GM23338 (cell line): ENCODE measurements at regions not wholly inside any gene's neighbourhood (a gene's known extent, or its start where the extent isn't known, plus 50 kb on each side); places are given as distances from the start of the nearest gene placed in this dataset.
A peak's percentile ranks its signal among the peaks of the same experiment; 100 is the strongest.
"Not testable (repeated sequence)": the region's sequence is repeated elsewhere in the genome, so short reads cannot be mapped to it uniquely, and the experiment has no call there.

Source experiments
- ATAC-seq: fragments of 200-7000 bp; cut with Tn5 transposase; 3 replicates; pipeline ENCODE4 v1.9.1; 2020
- DNase-seq: peaks from one replicate; pipeline ENCODE4 v3.0.0-alpha.2; 2015; ENCODE audit warnings: low spot score
- H2AFZ ChIP-seq: fragments of 200-600 bp; sonication (generic); 2 replicates; pipeline ENCODE4 v1.8.0; 2016; ENCODE audit warnings: antibody characterized with exemption, mild to moderate bottlenecking, moderate library complexity
- H3F3A ChIP-seq: fragments of 200-600 bp; sonication (generic); replicated peaks from 2 replicates; pipeline ENCODE4 v1.8.0; 2017; ENCODE audit warnings: antibody characterized with exemption, mixed run types, low read depth
- H3K27ac ChIP-seq: fragments of 200-600 bp; sonication (generic); 2 replicates; pipeline ENCODE4 v1.6.1; 2016; ENCODE audit warnings: low read depth
- H3K27me3 ChIP-seq: fragments of 200-600 bp; sonication (generic); 2 replicates; pipeline ENCODE4 v1.8.0; 2016; ENCODE audit warnings: mild to moderate bottlenecking, mixed run types, moderate library complexity; ENCODE audit not compliant: insufficient read depth
- H3K36me3 ChIP-seq: fragments of 200-600 bp; sonication (generic); 2 replicates; pipeline ENCODE4 v1.8.0; 2016; ENCODE audit warnings: mild to moderate bottlenecking; ENCODE audit not compliant: insufficient read depth
- H3K4me1 ChIP-seq: fragments of 200-600 bp; sonication (generic); 2 replicates; pipeline ENCODE4 v1.8.0; 2016; ENCODE audit warnings: mild to moderate bottlenecking, moderate library complexity; ENCODE audit not compliant: insufficient read depth
- H3K4me2 ChIP-seq: fragments of 200-600 bp; sonication (generic); 2 replicates; pipeline ENCODE4 v1.7.1; 2017; ENCODE audit warnings: mixed run types
- H3K4me3 ChIP-seq: fragments of 200-600 bp; sonication (generic); 2 replicates; pipeline ENCODE4 v1.6.1; 2016; ENCODE audit warnings: mixed run types
- H3K79me2 ChIP-seq: fragments of 200-600 bp; sonication (generic); replicated peaks from 2 replicates; pipeline ENCODE4 v1.8.0; 2017; ENCODE audit warnings: mild to moderate bottlenecking; ENCODE audit not compliant: insufficient read depth
- H3K9me2 ChIP-seq: fragments of 200-600 bp; sonication (generic); 2 replicates; pipeline ENCODE4 v1.8.0; 2017; ENCODE audit not compliant: insufficient read depth
- H4K20me1 ChIP-seq: fragments of 200-600 bp; sonication (generic); replicated peaks from 2 replicates; pipeline ENCODE4 v1.8.0; 2017; ENCODE audit warnings: mild to moderate bottlenecking; ENCODE audit not compliant: insufficient read depth
- H3K27ac Mint-ChIP-seq: 2 replicates; pipeline ENCODE4 v1.8.0; 2020; ENCODE audit warnings: inconsistent platforms, mild to moderate bottlenecking, moderate library complexity, mixed read lengths
- H3K27me3 Mint-ChIP-seq: 3 replicates; pipeline ENCODE4 v1.8.0; 2022; ENCODE audit warnings: low read depth, mild to moderate bottlenecking, moderate library complexity, mixed read lengths, inconsistent platforms; ENCODE audit not compliant: insufficient read depth, poor library complexity
- H3K36me3 Mint-ChIP-seq: 3 replicates; pipeline ENCODE4 v1.8.0; 2021; ENCODE audit warnings: low read depth, mild to moderate bottlenecking, inconsistent platforms, moderate library complexity, mixed read lengths
- H3K4me1 Mint-ChIP-seq: 3 replicates; pipeline ENCODE4 v1.8.0; 2020; ENCODE audit warnings: mild to moderate bottlenecking, inconsistent platforms, mixed read lengths
- H3K4me3 Mint-ChIP-seq: 3 replicates; pipeline ENCODE4 v1.8.0; 2021; ENCODE audit warnings: moderate library complexity, mild to moderate bottlenecking, inconsistent platforms, mixed read lengths
- H3K9me3 Mint-ChIP-seq: 3 replicates; pipeline ENCODE4 v1.8.0; 2020; ENCODE audit warnings: moderate library complexity, mild to moderate bottlenecking, inconsistent platforms, mixed read lengths
- CREB1 ChIP-seq: fragments of 250-450 bp; sonication (Bioruptor Pico); IDR thresholded peaks from 2 replicates; pipeline ENCODE4 v1.5.0; 2020; ENCODE audit warnings: low read depth, mild to moderate bottlenecking, moderate library complexity
- EZH2 ChIP-seq: fragments of 200-600 bp; sonication (generic); IDR thresholded peaks from one replicate; pipeline ENCODE4 v1.8.0; 2017; ENCODE audit warnings: antibody characterized with exemption, mild to moderate bottlenecking, low read depth; ENCODE audit not compliant: unreplicated experiment
- NANOG ChIP-seq: IDR thresholded peaks from 2 replicates; pipeline ENCODE4 v1.6.1; 2016; ENCODE audit warnings: antibody characterized with exemption, borderline replicate concordance
- STAT1 ChIP-seq: IDR thresholded peaks from one replicate; pipeline ENCODE4 v1.6.1; 2016; ENCODE audit warnings: antibody characterized with exemption; ENCODE audit not compliant: unreplicated experiment
- TF ChIP-seq, protein P1 (sequence below): IDR thresholded peaks from 2 replicates; pipeline ENCODE4 v1.6.1; 2016; ENCODE audit warnings: antibody characterized with exemption
- TF ChIP-seq, protein P2 (sequence below): IDR thresholded peaks from one replicate; pipeline ENCODE4 v1.6.1; 2018; ENCODE audit warnings: antibody characterized with exemption; ENCODE audit not compliant: unreplicated experiment
- TF ChIP-seq, protein P3 (sequence below): fragments of 250-450 bp; sonication (Bioruptor Pico); IDR thresholded peaks from 2 replicates; pipeline ENCODE4 v1.5.0; 2020; ENCODE audit warnings: mild to moderate bottlenecking, moderate library complexity
- TF ChIP-seq, protein P4 (sequence below), 2 experiments: fragments of 200-600 bp in 1 of 2; sonication (generic) in 1 of 2; conservative IDR thresholded peaks; 2 replicates each; pipeline versions ENCODE4 v1.5.1 to v1.6.1; 2016 to 2017; ENCODE audit warnings: antibody characterized with exemption in 2 of 2, low read depth in 2 of 2, mild to moderate bottlenecking in 2 of 2, moderate library complexity in 1 of 2

DNA sequence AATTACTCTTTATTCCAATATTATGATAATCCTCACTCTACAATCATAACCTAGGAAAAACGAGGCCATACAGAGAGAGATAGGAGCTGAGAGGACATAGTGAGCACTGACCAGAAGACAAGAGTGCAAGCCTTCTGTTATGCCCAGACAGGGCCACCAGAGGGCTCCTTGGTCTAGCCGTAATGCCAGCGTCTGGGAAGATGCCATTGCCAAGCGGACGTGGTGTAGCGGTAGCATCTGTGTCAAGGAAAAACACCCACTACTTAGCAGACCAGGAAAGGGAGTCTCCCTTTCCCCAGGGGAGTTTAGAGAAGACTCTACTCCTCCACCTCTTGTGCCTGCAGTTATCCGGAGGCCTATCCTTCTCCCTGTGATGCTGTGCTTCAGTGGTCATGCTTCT, 2131.5 kb downstream of the TP53TG3F start:
- H3K4me3 ChIP-seq = not testable (repeated sequence)
- H3K9me3 Mint-ChIP-seq = peaks cover 92% of the 10 kb centered on the region

DNA sequence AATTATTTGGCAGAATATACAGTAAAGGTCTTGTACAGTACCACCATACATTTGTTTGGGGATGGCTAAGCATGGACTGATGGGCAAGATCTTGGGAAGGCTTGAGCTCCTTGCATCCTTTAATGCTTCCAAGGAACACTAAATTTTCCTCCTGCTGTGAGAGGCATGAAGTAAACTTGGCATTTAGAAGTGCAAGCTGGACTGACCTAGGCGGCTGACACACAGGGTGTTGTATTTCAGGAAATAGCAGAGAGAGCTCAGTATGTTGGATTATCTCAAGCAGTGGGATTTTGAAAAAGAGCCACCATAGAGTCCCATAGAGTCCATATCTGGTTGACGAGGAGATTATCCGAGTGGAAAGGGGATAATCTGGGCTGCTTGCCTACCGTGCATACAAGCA, 2137.1 kb downstream of the TP53TG3F start:
- Histone ChIP-seq H3K27me3 (no peaks in the 10 kb centered on the region), H3K9me2 (no peaks in the 10 kb centered on the region), H3K79me2 (no peaks in the 10 kb centered on the region), H3K4me1 (no peaks in the 10 kb centered on the region), H2AFZ (no peak overlapping the region), H3K36me3 (no peaks in the 10 kb centered on the region; the same call in 1 of the 2 replicates), H3K4me2 (no peak overlapping the region), H3K4me3 (no peak overlapping the region), H3F3A (no peaks in the 10 kb centered on the region), H3K27ac (no peak overlapping the region), H4K20me1 (no peaks in the 10 kb centered on the region)
- Mint-ChIP-seq H3K9me3 (peaks cover 92% of the 10 kb centered on the region), H3K36me3 (peaks cover 30% of the 10 kb centered on the region), H3K27me3 (no peaks in the 10 kb centered on the region), H3K27ac (no peak overlapping the region), H3K4me1 (no peaks in the 10 kb centered on the region), H3K4me3 (no peak overlapping the region)
- ATAC-seq (no peak), DNase-seq (no peak)
- TF ChIP-seq, protein P1, sequence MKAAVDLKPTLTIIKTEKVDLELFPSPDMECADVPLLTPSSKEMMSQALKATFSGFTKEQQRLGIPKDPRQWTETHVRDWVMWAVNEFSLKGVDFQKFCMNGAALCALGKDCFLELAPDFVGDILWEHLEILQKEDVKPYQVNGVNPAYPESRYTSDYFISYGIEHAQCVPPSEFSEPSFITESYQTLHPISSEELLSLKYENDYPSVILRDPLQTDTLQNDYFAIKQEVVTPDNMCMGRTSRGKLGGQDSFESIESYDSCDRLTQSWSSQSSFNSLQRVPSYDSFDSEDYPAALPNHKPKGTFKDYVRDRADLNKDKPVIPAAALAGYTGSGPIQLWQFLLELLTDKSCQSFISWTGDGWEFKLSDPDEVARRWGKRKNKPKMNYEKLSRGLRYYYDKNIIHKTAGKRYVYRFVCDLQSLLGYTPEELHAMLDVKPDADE = no peak
- TF ChIP-seq EZH2 = no peak
- no peak for TF ChIP-seq NANOG
- TF ChIP-seq, protein P2, sequence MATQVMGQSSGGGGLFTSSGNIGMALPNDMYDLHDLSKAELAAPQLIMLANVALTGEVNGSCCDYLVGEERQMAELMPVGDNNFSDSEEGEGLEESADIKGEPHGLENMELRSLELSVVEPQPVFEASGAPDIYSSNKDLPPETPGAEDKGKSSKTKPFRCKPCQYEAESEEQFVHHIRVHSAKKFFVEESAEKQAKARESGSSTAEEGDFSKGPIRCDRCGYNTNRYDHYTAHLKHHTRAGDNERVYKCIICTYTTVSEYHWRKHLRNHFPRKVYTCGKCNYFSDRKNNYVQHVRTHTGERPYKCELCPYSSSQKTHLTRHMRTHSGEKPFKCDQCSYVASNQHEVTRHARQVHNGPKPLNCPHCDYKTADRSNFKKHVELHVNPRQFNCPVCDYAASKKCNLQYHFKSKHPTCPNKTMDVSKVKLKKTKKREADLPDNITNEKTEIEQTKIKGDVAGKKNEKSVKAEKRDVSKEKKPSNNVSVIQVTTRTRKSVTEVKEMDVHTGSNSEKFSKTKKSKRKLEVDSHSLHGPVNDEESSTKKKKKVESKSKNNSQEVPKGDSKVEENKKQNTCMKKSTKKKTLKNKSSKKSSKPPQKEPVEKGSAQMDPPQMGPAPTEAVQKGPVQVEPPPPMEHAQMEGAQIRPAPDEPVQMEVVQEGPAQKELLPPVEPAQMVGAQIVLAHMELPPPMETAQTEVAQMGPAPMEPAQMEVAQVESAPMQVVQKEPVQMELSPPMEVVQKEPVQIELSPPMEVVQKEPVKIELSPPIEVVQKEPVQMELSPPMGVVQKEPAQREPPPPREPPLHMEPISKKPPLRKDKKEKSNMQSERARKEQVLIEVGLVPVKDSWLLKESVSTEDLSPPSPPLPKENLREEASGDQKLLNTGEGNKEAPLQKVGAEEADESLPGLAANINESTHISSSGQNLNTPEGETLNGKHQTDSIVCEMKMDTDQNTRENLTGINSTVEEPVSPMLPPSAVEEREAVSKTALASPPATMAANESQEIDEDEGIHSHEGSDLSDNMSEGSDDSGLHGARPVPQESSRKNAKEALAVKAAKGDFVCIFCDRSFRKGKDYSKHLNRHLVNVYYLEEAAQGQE = no peak
- TF ChIP-seq STAT1 = no peak
- TF ChIP-seq, protein P3, sequence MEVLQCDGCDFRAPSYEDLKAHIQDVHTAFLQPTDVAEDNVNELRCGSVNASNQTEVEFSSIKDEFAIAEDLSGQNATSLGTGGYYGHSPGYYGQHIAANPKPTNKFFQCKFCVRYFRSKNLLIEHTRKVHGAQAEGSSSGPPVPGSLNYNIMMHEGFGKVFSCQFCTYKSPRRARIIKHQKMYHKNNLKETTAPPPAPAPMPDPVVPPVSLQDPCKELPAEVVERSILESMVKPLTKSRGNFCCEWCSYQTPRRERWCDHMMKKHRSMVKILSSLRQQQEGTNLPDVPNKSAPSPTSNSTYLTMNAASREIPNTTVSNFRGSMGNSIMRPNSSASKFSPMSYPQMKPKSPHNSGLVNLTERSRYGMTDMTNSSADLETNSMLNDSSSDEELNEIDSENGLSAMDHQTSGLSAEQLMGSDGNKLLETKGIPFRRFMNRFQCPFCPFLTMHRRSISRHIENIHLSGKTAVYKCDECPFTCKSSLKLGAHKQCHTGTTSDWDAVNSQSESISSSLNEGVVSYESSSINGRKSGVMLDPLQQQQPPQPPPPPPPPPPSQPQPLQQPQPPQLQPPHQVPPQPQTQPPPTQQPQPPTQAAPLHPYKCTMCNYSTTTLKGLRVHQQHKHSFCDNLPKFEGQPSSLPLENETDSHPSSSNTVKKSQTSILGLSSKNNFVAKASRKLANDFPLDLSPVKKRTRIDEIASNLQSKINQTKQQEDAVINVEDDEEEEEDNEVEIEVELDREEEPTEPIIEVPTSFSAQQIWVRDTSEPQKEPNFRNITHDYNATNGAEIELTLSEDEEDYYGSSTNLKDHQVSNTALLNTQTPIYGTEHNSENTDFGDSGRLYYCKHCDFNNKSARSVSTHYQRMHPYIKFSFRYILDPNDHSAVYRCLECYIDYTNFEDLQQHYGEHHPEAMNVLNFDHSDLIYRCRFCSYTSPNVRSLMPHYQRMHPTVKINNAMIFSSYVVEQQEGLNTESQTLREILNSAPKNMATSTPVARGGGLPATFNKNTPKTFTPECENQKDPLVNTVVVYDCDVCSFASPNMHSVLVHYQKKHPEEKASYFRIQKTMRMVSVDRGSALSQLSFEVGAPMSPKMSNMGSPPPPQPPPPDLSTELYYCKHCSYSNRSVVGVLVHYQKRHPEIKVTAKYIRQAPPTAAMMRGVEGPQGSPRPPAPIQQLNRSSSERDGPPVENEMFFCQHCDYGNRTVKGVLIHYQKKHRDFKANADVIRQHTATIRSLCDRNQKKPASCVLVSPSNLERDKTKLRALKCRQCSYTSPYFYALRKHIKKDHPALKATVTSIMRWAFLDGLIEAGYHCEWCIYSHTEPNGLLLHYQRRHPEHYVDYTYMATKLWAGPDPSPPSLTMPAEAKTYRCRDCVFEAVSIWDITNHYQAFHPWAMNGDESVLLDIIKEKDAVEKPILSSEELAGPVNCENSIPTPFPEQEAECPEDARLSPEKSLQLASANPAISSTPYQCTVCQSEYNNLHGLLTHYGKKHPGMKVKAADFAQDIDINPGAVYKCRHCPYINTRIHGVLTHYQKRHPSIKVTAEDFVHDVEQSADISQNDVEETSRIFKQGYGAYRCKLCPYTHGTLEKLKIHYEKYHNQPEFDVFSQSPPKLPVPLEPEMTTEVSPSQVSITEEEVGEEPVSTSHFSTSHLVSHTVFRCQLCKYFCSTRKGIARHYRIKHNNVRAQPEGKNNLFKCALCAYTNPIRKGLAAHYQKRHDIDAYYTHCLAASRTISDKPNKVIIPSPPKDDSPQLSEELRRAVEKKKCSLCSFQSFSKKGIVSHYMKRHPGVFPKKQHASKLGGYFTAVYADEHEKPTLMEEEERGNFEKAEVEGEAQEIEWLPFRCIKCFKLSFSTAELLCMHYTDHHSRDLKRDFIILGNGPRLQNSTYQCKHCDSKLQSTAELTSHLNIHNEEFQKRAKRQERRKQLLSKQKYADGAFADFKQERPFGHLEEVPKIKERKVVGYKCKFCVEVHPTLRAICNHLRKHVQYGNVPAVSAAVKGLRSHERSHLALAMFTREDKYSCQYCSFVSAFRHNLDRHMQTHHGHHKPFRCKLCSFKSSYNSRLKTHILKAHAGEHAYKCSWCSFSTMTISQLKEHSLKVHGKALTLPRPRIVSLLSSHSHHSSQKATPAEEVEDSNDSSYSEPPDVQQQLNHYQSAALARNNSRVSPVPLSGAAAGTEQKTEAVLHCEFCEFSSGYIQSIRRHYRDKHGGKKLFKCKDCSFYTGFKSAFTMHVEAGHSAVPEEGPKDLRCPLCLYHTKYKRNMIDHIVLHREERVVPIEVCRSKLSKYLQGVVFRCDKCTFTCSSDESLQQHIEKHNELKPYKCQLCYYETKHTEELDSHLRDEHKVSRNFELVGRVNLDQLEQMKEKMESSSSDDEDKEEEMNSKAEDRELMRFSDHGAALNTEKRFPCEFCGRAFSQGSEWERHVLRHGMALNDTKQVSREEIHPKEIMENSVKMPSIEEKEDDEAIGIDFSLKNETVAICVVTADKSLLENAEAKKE (CRISPR knock-in tag) = no peak
- TF ChIP-seq CREB1 (CRISPR knock-in tag) = no peak

More for the DNA sequence above, 2131.5 kb downstream of the TP53TG3F start:
- not testable (repeated sequence) for H3K27me3 Mint-ChIP-seq, H3F3A ChIP-seq, H3K79me2 ChIP-seq, H3K4me1 ChIP-seq, H3K4me1 Mint-ChIP-seq, H3K36me3 ChIP-seq, H3K4me3 Mint-ChIP-seq, H3K4me2 ChIP-seq, H3K9me2 ChIP-seq, H3K27ac ChIP-seq, ATAC-seq, H2AFZ ChIP-seq, H3K27ac Mint-ChIP-seq, H4K20me1 ChIP-seq, H3K27me3 ChIP-seq
- TF ChIP-seq, protein P4, sequence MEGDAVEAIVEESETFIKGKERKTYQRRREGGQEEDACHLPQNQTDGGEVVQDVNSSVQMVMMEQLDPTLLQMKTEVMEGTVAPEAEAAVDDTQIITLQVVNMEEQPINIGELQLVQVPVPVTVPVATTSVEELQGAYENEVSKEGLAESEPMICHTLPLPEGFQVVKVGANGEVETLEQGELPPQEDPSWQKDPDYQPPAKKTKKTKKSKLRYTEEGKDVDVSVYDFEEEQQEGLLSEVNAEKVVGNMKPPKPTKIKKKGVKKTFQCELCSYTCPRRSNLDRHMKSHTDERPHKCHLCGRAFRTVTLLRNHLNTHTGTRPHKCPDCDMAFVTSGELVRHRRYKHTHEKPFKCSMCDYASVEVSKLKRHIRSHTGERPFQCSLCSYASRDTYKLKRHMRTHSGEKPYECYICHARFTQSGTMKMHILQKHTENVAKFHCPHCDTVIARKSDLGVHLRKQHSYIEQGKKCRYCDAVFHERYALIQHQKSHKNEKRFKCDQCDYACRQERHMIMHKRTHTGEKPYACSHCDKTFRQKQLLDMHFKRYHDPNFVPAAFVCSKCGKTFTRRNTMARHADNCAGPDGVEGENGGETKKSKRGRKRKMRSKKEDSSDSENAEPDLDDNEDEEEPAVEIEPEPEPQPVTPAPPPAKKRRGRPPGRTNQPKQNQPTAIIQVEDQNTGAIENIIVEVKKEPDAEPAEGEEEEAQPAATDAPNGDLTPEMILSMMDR (conservative IDR thresholded peaks at IDR 0.05; ENCODE audit: low read depth in 2 of 2) = peak; percentile 12 to 32; a peak in 2 of 4 replicates
- H3K36me3 Mint-ChIP-seq = peaks cover 29% of the 10 kb centered on the region
- DNase-seq = peak; percentile 3
